Hepatocyte (in vitro differentiated cells): ENCODE measurements at regions not wholly inside any gene's neighbourhood (a gene's known extent, or its start where the extent isn't known, plus 50 kb on each side); places are given as distances from the start of the nearest gene placed in this dataset.

Experiments used
- EZH2 ChIP-seq: fragments of 200-600 bp; sonication (generic); IDR thresholded peaks from 2 replicates; pipeline ENCODE4 v1.6.1; 2016; ENCODE audit warnings: antibody characterized with exemption, mild to moderate bottlenecking, borderline replicate concordance
- EZH2phosphoT487 ChIP-seq: fragments of 200-600 bp; sonication (generic); IDR thresholded peaks from one replicate; pipeline ENCODE4 v1.6.1; 2018; ENCODE audit warnings: antibody characterized with exemption, mild to moderate bottlenecking, low read depth, moderate library complexity; ENCODE audit not compliant: unreplicated experiment, severe bottlenecking
- TF ChIP-seq, protein P1 (sequence below): fragments of 200-600 bp; sonication (generic); IDR thresholded peaks from 2 replicates; pipeline ENCODE4 v1.5.1; 2016; ENCODE audit warnings: antibody characterized with exemption, mild to moderate bottlenecking; ENCODE audit not compliant: poor library complexity

DNA sequence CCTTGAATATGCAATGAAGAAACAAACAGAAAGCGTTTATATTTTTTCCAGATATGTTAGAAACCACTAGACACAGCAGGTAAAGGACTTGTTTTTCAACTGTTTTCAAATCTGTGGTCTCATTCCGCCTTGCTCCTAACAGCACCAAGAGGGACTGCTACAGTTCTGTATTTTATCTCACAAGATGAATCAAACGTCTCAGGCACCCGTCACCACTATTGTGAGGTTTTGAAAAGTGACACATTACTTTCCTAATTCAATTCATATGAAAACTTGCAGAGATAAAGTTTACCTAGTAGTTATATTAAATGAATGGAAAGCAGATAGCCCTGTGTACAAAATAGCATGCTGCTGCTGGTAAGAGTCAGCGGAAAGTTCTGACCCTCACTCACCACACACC lies 386.3 kb downstream of the ETS1 start:
- TF ChIP-seq, protein P1, sequence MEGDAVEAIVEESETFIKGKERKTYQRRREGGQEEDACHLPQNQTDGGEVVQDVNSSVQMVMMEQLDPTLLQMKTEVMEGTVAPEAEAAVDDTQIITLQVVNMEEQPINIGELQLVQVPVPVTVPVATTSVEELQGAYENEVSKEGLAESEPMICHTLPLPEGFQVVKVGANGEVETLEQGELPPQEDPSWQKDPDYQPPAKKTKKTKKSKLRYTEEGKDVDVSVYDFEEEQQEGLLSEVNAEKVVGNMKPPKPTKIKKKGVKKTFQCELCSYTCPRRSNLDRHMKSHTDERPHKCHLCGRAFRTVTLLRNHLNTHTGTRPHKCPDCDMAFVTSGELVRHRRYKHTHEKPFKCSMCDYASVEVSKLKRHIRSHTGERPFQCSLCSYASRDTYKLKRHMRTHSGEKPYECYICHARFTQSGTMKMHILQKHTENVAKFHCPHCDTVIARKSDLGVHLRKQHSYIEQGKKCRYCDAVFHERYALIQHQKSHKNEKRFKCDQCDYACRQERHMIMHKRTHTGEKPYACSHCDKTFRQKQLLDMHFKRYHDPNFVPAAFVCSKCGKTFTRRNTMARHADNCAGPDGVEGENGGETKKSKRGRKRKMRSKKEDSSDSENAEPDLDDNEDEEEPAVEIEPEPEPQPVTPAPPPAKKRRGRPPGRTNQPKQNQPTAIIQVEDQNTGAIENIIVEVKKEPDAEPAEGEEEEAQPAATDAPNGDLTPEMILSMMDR = no peak
- no peak for TF ChIP-seq EZH2
- no peak for TF ChIP-seq EZH2phosphoT487
